Suprapubic skin (tissue), 4 donors: ENCODE measurements at regions not wholly inside any gene's neighbourhood (a gene's known extent, or its start where the extent isn't known, plus 50 kb on each side); places are given as distances from the start of the nearest gene placed in this dataset.

Source experiments
- EP300 ChIP-seq: sonication (generic); formaldehyde crosslinking; IDR thresholded peaks from one replicate; pipeline ENCODE4 v1.6.1; 2017; ENCODE audit warnings: antibody characterized with exemption
- POLR2AphosphoS5 ChIP-seq, 3 donors: sonication (generic); formaldehyde crosslinking; IDR thresholded peaks; one replicate each; pipeline ENCODE4 v1.6.1; 2017; ENCODE audit warnings: antibody characterized with exemption in 3 of 3

DNA sequence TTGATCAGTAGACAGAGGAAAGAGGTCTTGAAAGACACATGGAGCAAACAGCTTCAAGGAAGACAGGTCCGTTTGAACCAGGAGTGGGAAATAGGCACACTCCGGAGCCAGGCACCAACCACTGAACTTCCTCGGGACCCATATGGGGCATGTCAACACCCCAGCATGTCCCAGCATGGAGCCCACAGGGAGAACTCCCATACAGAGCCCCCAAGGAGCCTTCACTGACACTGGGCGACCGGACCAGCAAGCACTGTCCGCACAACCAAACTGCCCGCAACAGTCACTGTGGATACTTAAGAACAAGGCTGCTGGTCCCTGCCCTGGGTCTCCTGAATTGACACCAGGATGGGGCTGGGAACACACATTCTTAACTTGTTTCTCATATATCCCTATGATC is 286.2 kb upstream of the SALL3 start:
- TF ChIP-seq EP300 (no peak), POLR2AphosphoS5 (IDR thresholded peaks at IDR 0.05) (no peak)
